ENCODE measurements at regions not wholly inside any gene's neighbourhood (a gene's known extent, or its start where the extent isn't known, plus 50 kb on each side); places are given as distances from the start of the nearest gene placed in this dataset.

- no peak for DNase-seq (ENCODE audit: low spot score)
These were observed 246.2 kb downstream of the LRFN2 start for GRCh38 chr6:40340957-40341356.

- DNase-seq (ENCODE audit: low spot score), result no peak
These were observed 247.0 kb downstream of the LRFN2 start for GRCh38 chr6:40340196-40340595.

GRCh38 chr6:40338306-40338705 is 248.9 kb downstream of the LRFN2 start:
- DNase-seq (ENCODE audit: low spot score), result no peak

- DNase-seq (ENCODE audit: low spot score), result no peak
These were observed 250.0 kb downstream of the LRFN2 start for GRCh38 chr6:40336940-40337760.

- DNase-seq (ENCODE audit: low spot score), result no peak
These were observed 250.9 kb downstream of the LRFN2 start for GRCh38 chr6:40336296-40336695.

- DNase-seq (ENCODE audit: low spot score), result peak; percentile 73
These were observed 252.5 kb downstream of the LRFN2 start for GRCh38 chr6:40334496-40335270.

- peak; percentile 30 for DNase-seq (ENCODE audit: low spot score)
These were observed 255.6 kb downstream of the LRFN2 start for GRCh38 chr6:40331545-40331944.

- no peak for DNase-seq (ENCODE audit: low spot score)
These were observed 256.9 kb downstream of the LRFN2 start for GRCh38 chr6:40330301-40330721.

GRCh38 chr6:40328986-40329545 is 258.1 kb downstream of the LRFN2 start:
- no peak for DNase-seq (ENCODE audit: low spot score)

GRCh38 chr6:40328386-40328985 is 258.7 kb downstream of the LRFN2 start:
- no peak for DNase-seq (ENCODE audit: low spot score)

GRCh38 chr6:40326714-40327421 is 260.3 kb downstream of the LRFN2 start:
- DNase-seq (ENCODE audit: low spot score), result peak; percentile 33

- no peak for DNase-seq (ENCODE audit: low spot score)
These were observed 261.4 kb downstream of the LRFN2 start for GRCh38 chr6:40325791-40326190.

GRCh38 chr6:40325041-40325440 is 262.1 kb downstream of the LRFN2 start:
- no peak for DNase-seq (ENCODE audit: low spot score)

- DNase-seq (ENCODE audit: low spot score), result no peak
These were observed 263.1 kb downstream of the LRFN2 start for GRCh38 chr6:40323881-40324634.

- DNase-seq (ENCODE audit: low spot score), result peak; percentile 67
These were observed 264.8 kb downstream of the LRFN2 start for GRCh38 chr6:40322336-40322735.

GRCh38 chr6:40321616-40322015 is 265.5 kb downstream of the LRFN2 start:
- DNase-seq (ENCODE audit: low spot score), result peak; percentile 67

- DNase-seq (ENCODE audit: low spot score), result no peak
These were observed 266.2 kb downstream of the LRFN2 start for GRCh38 chr6:40320947-40321346.

- peak; percentile 43 for DNase-seq (ENCODE audit: low spot score)
These were observed 266.7 kb downstream of the LRFN2 start for GRCh38 chr6:40320441-40320840.

- no peak for DNase-seq (ENCODE audit: low spot score)
These were observed 268.0 kb downstream of the LRFN2 start for GRCh38 chr6:40319124-40319523.

- DNase-seq (ENCODE audit: low spot score), result peak; percentile 22
These were observed 272.1 kb downstream of the LRFN2 start for GRCh38 chr6:40315060-40315459.

Measured in mesenteric fat pad (tissue), 1 donor.